ENCODE measurements at regions not wholly inside any gene's neighbourhood (a gene's known extent, or its start where the extent isn't known, plus 50 kb on each side); places are given as distances from the start of the nearest gene placed in this dataset.

- TF ChIP-seq POLR2A (IDR thresholded peaks at IDR 0.05; ENCODE audit: low read depth) (no peak), CTCF (IDR thresholded peaks at IDR 0.05) (no peak), POLR2AphosphoS5 (IDR thresholded peaks at IDR 0.05) (no peak), EP300 (IDR thresholded peaks at IDR 0.05) (no peak)
Measured at GRCh38 chr1:199875337-199875736, 152.2 kb upstream of the NR5A2 start.
